H9 (cell line): ENCODE measurements at regions not wholly inside any gene's neighbourhood (a gene's known extent, or its start where the extent isn't known, plus 50 kb on each side); places are given as distances from the start of the nearest gene placed in this dataset.

ENCODE experiments used
- DNase-seq: peaks from one replicate; pipeline ENCODE4 v3.0.0-alpha.2; 2017
- H2AFZ ChIP-seq: one replicate; pipeline ENCODE4 v1.6.1; 2013; ENCODE audit warnings: mild to moderate bottlenecking, low read length, control low read depth, moderate library complexity
- H2AK5ac ChIP-seq: 2 replicates; pipeline ENCODE4 v1.6.1; 2013; ENCODE audit warnings: low read length, control low read depth, mixed read lengths; ENCODE audit not compliant: insufficient read length
- H2BK120ac ChIP-seq: one replicate; pipeline ENCODE4 v1.6.1; 2013; ENCODE audit warnings: low read depth, mild to moderate bottlenecking, low read length, control low read depth, inconsistent platforms; ENCODE audit not compliant: poor library complexity, severe bottlenecking
- H2BK12ac ChIP-seq: 2 replicates; pipeline ENCODE4 v1.6.1; 2013; ENCODE audit warnings: low read length, control low read depth, mixed read lengths, low read depth; ENCODE audit not compliant: insufficient read length
- H2BK15ac ChIP-seq: 2 replicates; pipeline ENCODE4 v1.6.1; 2013; ENCODE audit warnings: low read depth, low read length, control low read depth
- H2BK20ac ChIP-seq: one replicate; pipeline ENCODE4 v1.6.1; 2013; ENCODE audit warnings: low read depth, mild to moderate bottlenecking, low read length, control low read depth, inconsistent platforms; ENCODE audit not compliant: poor library complexity, severe bottlenecking
- H2BK5ac ChIP-seq: 2 replicates; pipeline ENCODE4 v1.6.1; 2013; ENCODE audit warnings: low read length, control low read depth, mixed read lengths; ENCODE audit not compliant: insufficient read length
- H3K14ac ChIP-seq: 2 replicates; pipeline ENCODE4 v1.6.1; 2013; ENCODE audit warnings: low read length, control low read depth; ENCODE audit not compliant: insufficient read depth
- H3K18ac ChIP-seq: 2 replicates; pipeline ENCODE4 v1.6.1; 2013; ENCODE audit warnings: low read depth, mild to moderate bottlenecking, mixed read lengths, low read length, control low read depth; ENCODE audit not compliant: insufficient read length
- H3K23ac ChIP-seq: 2 replicates; pipeline ENCODE4 v1.6.1; 2013; ENCODE audit warnings: low read length, control low read depth, mixed read lengths, low read depth; ENCODE audit not compliant: insufficient read length
- H3K23me2 ChIP-seq: 2 replicates; pipeline ENCODE4 v1.6.1; 2013; ENCODE audit warnings: low read depth, mild to moderate bottlenecking, mixed read lengths, low read length, control low read depth; ENCODE audit not compliant: insufficient read length, poor library complexity, severe bottlenecking
- H3K27ac ChIP-seq: 2 replicates; pipeline ENCODE4 v1.5.1; 2013; ENCODE audit warnings: low read length, control low read depth, mixed read lengths, low read depth; ENCODE audit not compliant: insufficient read length
- H3K27me3 ChIP-seq: 2 replicates; pipeline ENCODE4 v1.6.1; 2013; ENCODE audit warnings: low read length, control low read depth, inconsistent platforms; ENCODE audit not compliant: insufficient read depth
- H3K4ac ChIP-seq: 2 replicates; pipeline ENCODE4 v1.6.1; 2013; ENCODE audit warnings: low read depth, mild to moderate bottlenecking, control low read depth, inconsistent platforms, low read length, moderate library complexity
- H3K4me1 ChIP-seq: 2 replicates; pipeline ENCODE4 v1.6.1; 2013; ENCODE audit warnings: low read length, control low read depth, inconsistent platforms; ENCODE audit not compliant: insufficient read depth
- H3K4me2 ChIP-seq: 2 replicates; pipeline ENCODE4 v1.6.1; 2013; ENCODE audit warnings: low read length, control low read depth, mixed read lengths; ENCODE audit not compliant: insufficient read length, insufficient read depth
- H3K56ac ChIP-seq: 2 replicates; pipeline ENCODE4 v1.6.1; 2013; ENCODE audit warnings: low read depth, mild to moderate bottlenecking, mixed read lengths, low read length, control low read depth; ENCODE audit not compliant: insufficient read length
- H3K79me1 ChIP-seq: 2 replicates; pipeline ENCODE4 v1.6.1; 2013; ENCODE audit warnings: low read depth, mild to moderate bottlenecking, moderate library complexity, low read length, control low read depth, inconsistent platforms; ENCODE audit not compliant: insufficient read depth, poor library complexity, severe bottlenecking
- H3K79me2 ChIP-seq: 2 replicates; pipeline ENCODE4 v1.6.1; 2013; ENCODE audit warnings: low read length, control low read depth, inconsistent platforms; ENCODE audit not compliant: insufficient read depth
- H3K9ac ChIP-seq: 2 replicates; pipeline ENCODE4 v1.6.1; 2013; ENCODE audit warnings: low read length, control low read depth, mixed read lengths; ENCODE audit not compliant: insufficient read length; ENCODE audit errors: extremely low read depth
- H3K9me3 ChIP-seq: one replicate; pipeline ENCODE4 v1.6.1; 2013; ENCODE audit warnings: low read depth, low read length, inconsistent platforms; ENCODE audit not compliant: control insufficient read depth
- H3T11ph ChIP-seq: one replicate; pipeline ENCODE4 v1.6.1; 2013; ENCODE audit warnings: mild to moderate bottlenecking, low read length, control low read depth, inconsistent platforms
- H4K20me1 ChIP-seq: one replicate; pipeline ENCODE4 v1.6.1; 2013; ENCODE audit not compliant: control insufficient read depth, insufficient read length, insufficient read depth
- H4K5ac ChIP-seq: 2 replicates; pipeline ENCODE4 v1.6.1; 2013; ENCODE audit warnings: low read depth, mild to moderate bottlenecking, mixed read lengths, low read length, control low read depth; ENCODE audit not compliant: insufficient read length
- H4K8ac ChIP-seq: replicated peaks from 2 replicates; pipeline ENCODE4 v1.6.1; 2013; ENCODE audit warnings: low read length, control low read depth, mixed read lengths, low read depth; ENCODE audit not compliant: insufficient read length
- H4K91ac ChIP-seq: 2 replicates; pipeline ENCODE4 v1.6.1; 2013; ENCODE audit warnings: low read depth, mild to moderate bottlenecking, moderate library complexity, mixed read lengths, low read length, control low read depth; ENCODE audit not compliant: insufficient read length
- H3K27ac Mint-ChIP-seq, 3 experiments: 2 replicates in 2 of 3; 3 replicates in 1 of 3; pipeline ENCODE4 v1.8.0; 2020 to 2021; ENCODE audit warnings: mixed read lengths in 3 of 3, mild to moderate bottlenecking in 1 of 3, moderate library complexity in 1 of 3
- H3K27me3 Mint-ChIP-seq: 2 replicates; pipeline ENCODE4 v1.8.0; 2021; ENCODE audit warnings: low read depth, mild to moderate bottlenecking, moderate library complexity, mixed read lengths
- H3K36me3 Mint-ChIP-seq, 3 experiments: 2 replicates in 2 of 3; 3 replicates in 1 of 3; pipeline ENCODE4 v1.8.0; 2020 to 2021; ENCODE audit warnings: low read depth in 3 of 3, mixed read lengths in 3 of 3; ENCODE audit not compliant: insufficient read depth in 1 of 3
- H3K4me1 Mint-ChIP-seq, 2 experiments: 2 replicates each; pipeline ENCODE4 v1.8.0; 2020; ENCODE audit warnings: mixed read lengths in 2 of 2
- H3K4me3 Mint-ChIP-seq, 2 experiments: 2 replicates in 1 of 2; 3 replicates in 1 of 2; pipeline ENCODE4 v1.8.0; 2020 to 2021; ENCODE audit warnings: mild to moderate bottlenecking in 2 of 2, mixed read lengths in 2 of 2, moderate library complexity in 1 of 2
- H3K9me3 Mint-ChIP-seq, 2 experiments: 2 replicates in 1 of 2; 3 replicates in 1 of 2; pipeline ENCODE4 v1.8.0; 2020; ENCODE audit warnings: mild to moderate bottlenecking in 2 of 2, mixed read lengths in 2 of 2, moderate library complexity in 1 of 2
- WGBS: extraction: QIAGEN DNeasy Blood & Tissue Kit; methylation state at CpG from one replicate; pipeline ENCODE4 v1.1.7; 2013; ENCODE audit warnings: missing lambda C conversion rate, low lambda C conversion rate, mixed read lengths; ENCODE audit not compliant: insufficient read length; ENCODE audit errors: extremely low coverage; 5-methylcytosine and 5-hydroxymethylcytosine counted together
- TF ChIP-seq, protein P1 (sequence below): fragments of 200-600 bp; sonication (generic); conservative IDR thresholded peaks from 3 replicates; pipeline ENCODE4 v1.8.0; 2021; ENCODE audit warnings: antibody characterized with exemption, mild to moderate bottlenecking

DNA sequence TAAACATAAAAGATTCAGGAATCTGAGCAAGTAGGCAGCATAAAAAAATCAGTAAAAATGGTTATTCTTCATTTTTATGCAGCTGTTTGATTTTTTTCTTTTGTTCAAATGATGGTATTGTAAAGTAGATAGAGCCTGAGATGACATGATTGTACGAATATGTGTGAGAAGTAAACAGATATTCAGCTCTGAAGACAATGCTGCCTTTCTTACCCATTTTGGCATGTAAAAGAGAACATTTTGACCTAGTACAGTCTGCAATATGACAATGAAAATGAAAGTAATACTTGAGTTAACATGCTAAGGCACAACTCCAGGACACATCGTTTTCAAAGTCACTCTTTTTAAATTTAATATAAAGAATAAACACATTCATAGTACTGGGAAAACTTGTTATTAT is 95.7 kb upstream of the NCAM2 start:
- H3K27ac ChIP-seq, result no peak overlapping the region
- no peaks in the 10 kb centered on the region for H4K20me1 ChIP-seq
- no peaks in the 10 kb centered on the region for H3K9me3 ChIP-seq
- H2BK20ac ChIP-seq, result no peak overlapping the region
- Mint-ChIP-seq H3K4me3 (no peak overlapping the region), H3K9me3 (no peaks in the 10 kb centered on the region), H3K27me3 (no peaks in the 10 kb centered on the region), H3K36me3 (no peaks in the 10 kb centered on the region), H3K27ac (no peak overlapping the region), H3K4me1 (no peaks in the 10 kb centered on the region)
- no CpG with 5 or more reads among the region's 2 CpGs for WGBS
- no peak overlapping the region for H2AK5ac ChIP-seq
- H3K23ac ChIP-seq, result no peak overlapping the region
- no peak overlapping the region for H4K91ac ChIP-seq
- H3K56ac ChIP-seq, result no peak overlapping the region
- no peak overlapping the region for H3K18ac ChIP-seq
- no peak overlapping the region for H3K4me2 ChIP-seq
- no peak overlapping the region for H4K8ac ChIP-seq
- no peak for DNase-seq
- no peaks in the 10 kb centered on the region for H3K79me2 ChIP-seq
- no peak overlapping the region for H2AFZ ChIP-seq
- H3K4me1 ChIP-seq, result no peaks in the 10 kb centered on the region
- no peaks in the 10 kb centered on the region for H3K79me1 ChIP-seq
- no peak overlapping the region for H3K4ac ChIP-seq
- H4K5ac ChIP-seq, result no peak overlapping the region
- no peak overlapping the region for H2BK12ac ChIP-seq
- TF ChIP-seq, protein P1, sequence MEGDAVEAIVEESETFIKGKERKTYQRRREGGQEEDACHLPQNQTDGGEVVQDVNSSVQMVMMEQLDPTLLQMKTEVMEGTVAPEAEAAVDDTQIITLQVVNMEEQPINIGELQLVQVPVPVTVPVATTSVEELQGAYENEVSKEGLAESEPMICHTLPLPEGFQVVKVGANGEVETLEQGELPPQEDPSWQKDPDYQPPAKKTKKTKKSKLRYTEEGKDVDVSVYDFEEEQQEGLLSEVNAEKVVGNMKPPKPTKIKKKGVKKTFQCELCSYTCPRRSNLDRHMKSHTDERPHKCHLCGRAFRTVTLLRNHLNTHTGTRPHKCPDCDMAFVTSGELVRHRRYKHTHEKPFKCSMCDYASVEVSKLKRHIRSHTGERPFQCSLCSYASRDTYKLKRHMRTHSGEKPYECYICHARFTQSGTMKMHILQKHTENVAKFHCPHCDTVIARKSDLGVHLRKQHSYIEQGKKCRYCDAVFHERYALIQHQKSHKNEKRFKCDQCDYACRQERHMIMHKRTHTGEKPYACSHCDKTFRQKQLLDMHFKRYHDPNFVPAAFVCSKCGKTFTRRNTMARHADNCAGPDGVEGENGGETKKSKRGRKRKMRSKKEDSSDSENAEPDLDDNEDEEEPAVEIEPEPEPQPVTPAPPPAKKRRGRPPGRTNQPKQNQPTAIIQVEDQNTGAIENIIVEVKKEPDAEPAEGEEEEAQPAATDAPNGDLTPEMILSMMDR, result no peak
- H2BK120ac ChIP-seq, result no peak overlapping the region
- H3T11ph ChIP-seq, result no peak overlapping the region
- no peak overlapping the region for H2BK5ac ChIP-seq
- no peak overlapping the region for H3K14ac ChIP-seq
- H3K23me2 ChIP-seq, result no peaks in the 10 kb centered on the region
- no peak overlapping the region for H2BK15ac ChIP-seq
- no peaks in the 10 kb centered on the region for H3K27me3 ChIP-seq
- no peak overlapping the region for H3K9ac ChIP-seq
